Right atrium auricular region (tissue), 2 donors: ENCODE measurements at regions not wholly inside any gene's neighbourhood (a gene's known extent, or its start where the extent isn't known, plus 50 kb on each side); places are given as distances from the start of the nearest gene placed in this dataset.
A peak's percentile ranks its signal among the peaks of the same experiment; 100 is the strongest.

ENCODE experiments used
- DNase-seq: peaks from one replicate; pipeline ENCODE4 v3.0.0-alpha.2; 2019; ENCODE audit warnings: low spot score
- H3K27ac ChIP-seq, 2 donors: fragments of 200-600 bp; sonication (generic); 1 replicate in 1 of 2; 2 replicates in 1 of 2; pipeline ENCODE4 v1.5.1; 2016 to 2019
- H3K27me3 ChIP-seq, 2 donors: fragments of 200-600 bp; sonication (generic); one replicate each; pipeline versions ENCODE4 v1.5.1 to v1.6.0; 2017 to 2019
- H3K36me3 ChIP-seq: fragments of 200-600 bp; sonication (generic); one replicate; pipeline ENCODE4 v1.5.1; 2016
- H3K4me1 ChIP-seq, 2 donors: fragments of 200-600 bp; sonication (generic); one replicate each; pipeline versions ENCODE4 v1.5.1 to v1.6.0; 2017 to 2019
- H3K4me3 ChIP-seq, 2 donors: fragments of 200-600 bp; sonication (generic); 1 replicate in 1 of 2; 2 replicates in 1 of 2; pipeline ENCODE4 v1.5.1; 2017 to 2019; ENCODE audit warnings: mild to moderate bottlenecking in 1 of 2, moderate library complexity in 1 of 2
- H3K9me3 ChIP-seq, 2 donors: fragments of 200-600 bp; sonication (generic); one replicate each; pipeline ENCODE4 v1.5.1; 2019
- CTCF ChIP-seq, 2 donors: fragments of 200-600 bp; sonication (generic); IDR thresholded peaks; one replicate each; pipeline ENCODE4 v1.5.1; 2019; ENCODE audit warnings: antibody characterized with exemption in 2 of 2

DNA sequence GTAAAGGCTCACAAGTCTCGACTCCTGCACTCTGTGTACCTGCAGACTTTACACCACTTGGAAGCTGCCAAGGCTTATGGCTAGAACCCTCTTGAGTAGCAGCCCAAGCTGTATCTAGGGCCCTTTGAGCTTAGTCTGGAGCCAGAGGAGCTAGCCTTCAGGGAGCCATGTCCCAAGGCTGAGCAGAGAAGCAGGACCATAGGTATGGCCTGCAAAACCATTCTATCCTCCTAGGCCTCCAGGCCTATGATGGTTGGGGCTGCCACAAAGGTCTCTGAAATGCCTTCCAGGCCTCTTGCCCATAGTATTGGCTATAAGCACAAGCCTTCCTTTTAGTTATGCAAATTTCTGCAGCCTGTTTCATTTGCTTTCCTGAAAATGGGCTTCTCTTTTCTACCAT, 380.7 kb upstream of the CPXCR1 start:
- no peak overlapping the region for H3K27ac ChIP-seq
- peaks cover 0 to 9% of the 10 kb centered on the region in 2 donors for H3K9me3 ChIP-seq
- H3K27me3 ChIP-seq: no peaks in the 10 kb centered on the region
- TF ChIP-seq CTCF (IDR thresholded peaks at IDR 0.05): no peak
- no peaks in the 10 kb centered on the region for H3K36me3 ChIP-seq
- H3K4me3 ChIP-seq: no peak overlapping the region
- no peak for DNase-seq
- no peaks in the 10 kb centered on the region for H3K4me1 ChIP-seq

DNA sequence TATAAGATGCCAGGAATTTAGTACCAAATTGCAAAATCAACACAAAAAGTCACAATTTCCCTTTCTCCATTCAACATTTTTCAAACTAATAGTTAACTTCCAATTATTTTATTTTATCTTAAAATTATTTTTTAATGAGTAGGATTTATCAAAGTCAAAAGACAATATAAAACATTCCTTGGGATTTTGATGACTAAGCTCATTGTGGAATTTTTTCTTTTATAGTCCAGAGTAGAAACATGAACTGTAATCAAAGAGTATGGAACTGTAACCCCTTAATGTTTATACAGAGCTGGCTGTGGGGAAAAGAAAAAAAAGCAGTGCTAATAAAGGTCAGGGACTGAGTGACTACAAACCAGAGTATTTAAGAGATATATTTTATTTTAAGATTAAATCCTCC, 368.6 kb upstream of the CPXCR1 start:
- Histone ChIP-seq H3K36me3 (no peaks in the 10 kb centered on the region), H3K4me3 (no peak overlapping the region), H3K27me3 (no peaks in the 10 kb centered on the region), H3K9me3 (no peaks in the 10 kb centered on the region), H3K27ac (no peak overlapping the region), H3K4me1 (no peaks in the 10 kb centered on the region)
- DNase-seq: no peak
- TF ChIP-seq CTCF (IDR thresholded peaks at IDR 0.05): no peak

- Histone ChIP-seq H3K27me3 (no peaks in the 10 kb centered on the region), H3K9me3 (no peaks in the 10 kb centered on the region), H3K4me3 (no peak overlapping the region), H3K27ac (no peak overlapping the region), H3K36me3 (no peaks in the 10 kb centered on the region), H3K4me1 (no peaks in the 10 kb centered on the region)
- no peak for DNase-seq
- peak in 1 of 2 donors; percentile 13 for TF ChIP-seq CTCF (IDR thresholded peaks at IDR 0.05)
These were observed 349.5 kb upstream of the CPXCR1 start for GRCh38 chrX:88397551-88397950.

- TF ChIP-seq CTCF (IDR thresholded peaks at IDR 0.05): no peak
- Histone ChIP-seq H3K9me3 (no peaks in the 10 kb centered on the region), H3K27me3 (no peaks in the 10 kb centered on the region), H3K36me3 (no peaks in the 10 kb centered on the region), H3K27ac (no peak overlapping the region), H3K4me3 (no peak overlapping the region), H3K4me1 (no peaks in the 10 kb centered on the region)
- DNase-seq: no peak
These were observed 331.0 kb upstream of the CPXCR1 start for GRCh38 chrX:88416002-88416401.

- Histone ChIP-seq H3K27me3 (no peaks in the 10 kb centered on the region), H3K4me3 (no peak overlapping the region), H3K36me3 (no peaks in the 10 kb centered on the region), H3K9me3 (no peaks in the 10 kb centered on the region), H3K27ac (no peak overlapping the region), H3K4me1 (no peaks in the 10 kb centered on the region)
- no peak for TF ChIP-seq CTCF (IDR thresholded peaks at IDR 0.05)
- no peak for DNase-seq
These were observed 330.1 kb upstream of the CPXCR1 start for GRCh38 chrX:88416965-88417364.

GRCh38 chrX:88424071-88424470, 323.0 kb upstream of the CPXCR1 start:
- Histone ChIP-seq H3K27ac (no peak overlapping the region), H3K27me3 (no peaks in the 10 kb centered on the region), H3K36me3 (no peaks in the 10 kb centered on the region), H3K9me3 (no peaks in the 10 kb centered on the region), H3K4me1 (no peaks in the 10 kb centered on the region), H3K4me3 (no peak overlapping the region)
- TF ChIP-seq CTCF (IDR thresholded peaks at IDR 0.05): no peak
- no peak for DNase-seq
